MCF 10A (cell line): ENCODE measurements at regions not wholly inside any gene's neighbourhood (a gene's known extent, or its start where the extent isn't known, plus 50 kb on each side); places are given as distances from the start of the nearest gene placed in this dataset.

Experiments
- BruUV-seq: library from RNA; stranded (reverse); fragments of 400-500 nt; replicated peaks from 2 replicates; lab custom pipeline; 2021; lab: Mats Ljungman, UMichigan
- CTCF ChIA-PET: fragments of 300-600 bp; sonication (Branson Sonifier 250); formaldehyde crosslinking; extraction: SDS; loops from one replicate; lab custom pipeline; 2021; ENCODE audit warnings: antibody characterized with exemption, inconsistent platforms; lab: Yijun Ruan, JAX
- POLR2A ChIA-PET: fragments of 300-600, 350-650 bp; sonication (Branson Sonifier 250); formaldehyde crosslinking; extraction: SDS; loops from one replicate; lab custom pipeline; 2020; ENCODE audit warnings: antibody characterized with exemption, inconsistent platforms; lab: Yijun Ruan, JAX
- DNase-seq: peaks from one replicate; pipeline ENCODE4 v3.0.0-alpha.2; 2018; ENCODE audit not compliant: unreplicated experiment
- H3K27ac Mint-ChIP-seq: one replicate; pipeline ENCODE4 v1.8.0; 2022; ENCODE audit warnings: mild to moderate bottlenecking, low read depth, mixed read lengths; ENCODE audit not compliant: unreplicated experiment
- H3K27me3 Mint-ChIP-seq: one replicate; pipeline ENCODE4 v1.8.0; 2022; ENCODE audit warnings: mixed read lengths; ENCODE audit not compliant: insufficient read depth, unreplicated experiment
- H3K36me3 Mint-ChIP-seq: one replicate; pipeline ENCODE4 v1.8.0; 2022; ENCODE audit warnings: mild to moderate bottlenecking, moderate library complexity, mixed read lengths; ENCODE audit not compliant: insufficient read depth, unreplicated experiment
- H3K4me1 Mint-ChIP-seq: one replicate; pipeline ENCODE4 v1.8.0; 2022; ENCODE audit warnings: mixed read lengths; ENCODE audit not compliant: insufficient read depth, unreplicated experiment
- H3K4me3 Mint-ChIP-seq: one replicate; pipeline ENCODE4 v1.8.0; 2022; ENCODE audit warnings: mild to moderate bottlenecking, moderate library complexity, mixed read lengths; ENCODE audit not compliant: unreplicated experiment
- H3K9me3 Mint-ChIP-seq: one replicate; pipeline ENCODE4 v1.8.0; 2022; ENCODE audit warnings: mixed read lengths; ENCODE audit not compliant: unreplicated experiment
- CTCF ChIP-seq: fragments of 200-600 bp; IDR thresholded peaks from one replicate; pipeline ENCODE4 v1.8.0; 2022; ENCODE audit warnings: antibody characterized with exemption, mild to moderate bottlenecking; ENCODE audit not compliant: unreplicated experiment
- intact Hi-C: fragments of 100-400 bp; cut with micrococcal nuclease; formaldehyde crosslinking; loops from 2 replicates; pipeline ENCODE4 v1.14.1; 2022

GRCh38 chr2:144333143-144333555 is 186.8 kb downstream of the ZEB2 start:
- intact Hi-C loops, result loop anchor here (2.0 to 10.0 kb wide), 3 partner anchors 79 to 562 kb away; no protein-coding TSS in a partner anchor

GRCh38 chr2:144332356-144333142 is 187.4 kb downstream of the ZEB2 start:
- H3K36me3 Mint-ChIP-seq, result no peaks in the 10 kb centered on the region
- ChIA-PET CTCF (interaction anchor here (0.5 to 0.7 kb wide), 2 partner anchors 725 to 1177 kb away, joined by 3 read pairs; no protein-coding TSS in a partner anchor), POLR2A (interaction anchor here (0.7 to 3.0 kb wide), 9 partner anchors 13 to 881 kb away, joined by 3 to 12 read pairs (median 3); no protein-coding TSS in a partner anchor)
- intact Hi-C loops, result loop anchor here (1.0 to 10.0 kb wide), 4 partner anchors 80 to 562 kb away; no protein-coding TSS in a partner anchor
- no TSS peak for BruUV-seq
- H3K27me3 Mint-ChIP-seq, result no peaks in the 10 kb centered on the region
- no peak for TF ChIP-seq CTCF
- H3K9me3 Mint-ChIP-seq, result no peaks in the 10 kb centered on the region
- peak overlapping the region; percentile 76 for H3K4me3 Mint-ChIP-seq
- DNase-seq, result peak; percentile 82
- H3K4me1 Mint-ChIP-seq, result peaks cover 6% of the 10 kb centered on the region
- peak overlapping the region; percentile 74 for H3K27ac Mint-ChIP-seq

More at GRCh38 chr2:144333143-144333555, 186.8 kb downstream of the ZEB2 start:
- H3K27me3 Mint-ChIP-seq, result no peaks in the 10 kb centered on the region
- no peaks in the 10 kb centered on the region for H3K36me3 Mint-ChIP-seq
- ChIA-PET CTCF (interaction anchor here (0.5 to 0.7 kb wide), 2 partner anchors 725 to 1177 kb away, joined by 3 read pairs; no protein-coding TSS in a partner anchor), POLR2A (interaction anchor here (0.7 to 3.0 kb wide), 7 partner anchors 13 to 357 kb away, joined by 3 to 12 read pairs (median 3); no protein-coding TSS in a partner anchor)
- BruUV-seq, result no TSS peak
- peaks cover 5% of the 10 kb centered on the region for H3K4me1 Mint-ChIP-seq
- H3K27ac Mint-ChIP-seq, result peak overlapping the region; percentile 74
- H3K9me3 Mint-ChIP-seq, result no peaks in the 10 kb centered on the region
- no peak for DNase-seq
- H3K4me3 Mint-ChIP-seq, result peak overlapping the region; percentile 76
- TF ChIP-seq CTCF, result no peak

- Mint-ChIP-seq H3K27me3 (no peaks in the 10 kb centered on the region), H3K9me3 (no peaks in the 10 kb centered on the region), H3K36me3 (no peaks in the 10 kb centered on the region), H3K27ac (peak overlapping the region; percentile 74), H3K4me3 (peak overlapping the region; percentile 76), H3K4me1 (peaks cover 13% of the 10 kb centered on the region)
- no peak for DNase-seq
- ChIA-PET POLR2A (interaction anchor here (0.7 to 3.0 kb wide), 15 partner anchors 12 to 1137 kb away, joined by 3 to 12 read pairs (median 3); no protein-coding TSS in a partner anchor), CTCF (interaction anchor here (0.6 kb wide), 2 partner anchors 27 to 90 kb away, joined by 3 to 8 read pairs; no protein-coding TSS in a partner anchor)
- intact Hi-C loops, result loop anchor here (1.0 to 10.0 kb wide), 5 partner anchors 80 to 563 kb away; no protein-coding TSS in a partner anchor
- BruUV-seq, result no TSS peak
- TF ChIP-seq CTCF, result no peak
Observed at GRCh38 chr2:144331674-144332355, 188.1 kb downstream of the ZEB2 start.
